NCI-H2107 treated with DMSO at 0.1 percent for 48 hours (cell line): ENCODE measurements at regions not wholly inside any gene's neighbourhood (a gene's known extent, or its start where the extent isn't known, plus 50 kb on each side); places are given as distances from the start of the nearest gene placed in this dataset.
A peak's percentile ranks its signal among the peaks of the same experiment; 100 is the strongest.
"Not testable (repeated sequence)": the region's sequence is repeated elsewhere in the genome, so short reads cannot be mapped to it uniquely, and the experiment has no call there.

Experiments used
- DNase-seq: peaks from one replicate; lab custom pipeline; 2025; ENCODE audit not compliant: unreplicated experiment; lab: John Stamatoyannopoulos, UW

GRCh38 chr7:82625377-82625776 is 181.8 kb upstream of the CACNA2D1 start:
- DNase-seq, result no peak

GRCh38 chr7:82624965-82625364 is 181.4 kb upstream of the CACNA2D1 start:
- no peak for DNase-seq

GRCh38 chr7:82624337-82624736 is 180.8 kb upstream of the CACNA2D1 start:
- no peak for DNase-seq

GRCh38 chr7:82623812-82624211 is 180.2 kb upstream of the CACNA2D1 start:
- DNase-seq, result no peak

- DNase-seq, result no peak
Measured at GRCh38 chr7:82617156-82617555, 173.6 kb upstream of the CACNA2D1 start.

- DNase-seq, result no peak
Measured at GRCh38 chr7:82616059-82616728, 172.6 kb upstream of the CACNA2D1 start.

- no peak for DNase-seq
Measured at GRCh38 chr7:82615527-82615926, 171.9 kb upstream of the CACNA2D1 start.

- DNase-seq, result no peak
Measured at GRCh38 chr7:82609746-82610145, 166.2 kb upstream of the CACNA2D1 start.

GRCh38 chr7:82605247-82605864 is 161.8 kb upstream of the CACNA2D1 start:
- DNase-seq, result peak; percentile 77

GRCh38 chr7:82602066-82602465 is 158.5 kb upstream of the CACNA2D1 start:
- DNase-seq, result no peak

GRCh38 chr7:82600531-82600930 is 157.0 kb upstream of the CACNA2D1 start:
- peak; percentile 48 for DNase-seq

GRCh38 chr7:82599895-82600294 is 156.3 kb upstream of the CACNA2D1 start:
- no peak for DNase-seq

GRCh38 chr7:82598958-82599357 is 155.4 kb upstream of the CACNA2D1 start:
- no peak for DNase-seq

- not testable (repeated sequence) for DNase-seq
Measured at GRCh38 chr7:82595795-82596194, 152.2 kb upstream of the CACNA2D1 start.

GRCh38 chr7:82595176-82595575 is 151.6 kb upstream of the CACNA2D1 start:
- no peak for DNase-seq

- peak; percentile 86 for DNase-seq
Measured at GRCh38 chr7:82594665-82595064, 151.1 kb upstream of the CACNA2D1 start.

- DNase-seq, result peak; percentile 79
Measured at GRCh38 chr7:82593780-82594179, 150.2 kb upstream of the CACNA2D1 start.

GRCh38 chr7:82592416-82592815 is 148.8 kb upstream of the CACNA2D1 start:
- DNase-seq, result no peak

- DNase-seq, result no peak
Measured at GRCh38 chr7:82579047-82579446, 135.5 kb upstream of the CACNA2D1 start.

- no peak for DNase-seq
Measured at GRCh38 chr7:82578430-82578829, 134.9 kb upstream of the CACNA2D1 start.

- DNase-seq, result peak; percentile 90
Measured at GRCh38 chr7:82572195-82572880, 128.8 kb upstream of the CACNA2D1 start.

GRCh38 chr7:82571047-82571446 is 127.5 kb upstream of the CACNA2D1 start:
- not testable (repeated sequence) for DNase-seq
